K562 (cell line): ENCODE measurements at regions not wholly inside any gene's neighbourhood (a gene's known extent, or its start where the extent isn't known, plus 50 kb on each side); places are given as distances from the start of the nearest gene placed in this dataset.

ENCODE experiments used
- BHLHE40 ChIP-seq: IDR thresholded peaks from 2 replicates; pipeline ENCODE4 v1.6.1; 2011; ENCODE audit warnings: low read length, improper control_type of control experiment
- EP400 ChIP-seq: fragments of 450-650 bp; IDR thresholded peaks from 2 replicates; pipeline ENCODE4 v1.6.1; 2017; ENCODE audit warnings: antibody characterized with exemption, mild to moderate bottlenecking, moderate library complexity
- HOXB6 ChIP-seq: fragments of 250-450 bp; sonication (Bioruptor Pico); IDR thresholded peaks from 2 replicates; pipeline ENCODE4 v1.5.1; 2022; ENCODE audit warnings: mild to moderate bottlenecking, borderline replicate concordance
- TCF7L2 ChIP-seq: fragments of 150-350 bp; IDR thresholded peaks from 2 replicates; pipeline ENCODE4 v1.6.1; 2016; ENCODE audit warnings: low read depth, mild to moderate bottlenecking, low read length, moderate library complexity
- XRCC5 ChIP-seq: fragments of 200-400 bp; formaldehyde crosslinking; IDR thresholded peaks from 2 replicates; pipeline ENCODE4 v1.6.1; 2017; ENCODE audit warnings: low read depth, mild to moderate bottlenecking, low read length
- ZNF512 ChIP-seq: IDR thresholded peaks from 2 replicates; pipeline ENCODE4 v1.6.1; 2016; ENCODE audit warnings: missing genetic modification characterization, missing compliant biosample characterization
- ZNF586 ChIP-seq: fragments of 450-650 bp; formaldehyde crosslinking; conservative IDR thresholded peaks from 2 replicates; pipeline ENCODE4 v1.4.0; 2020; ENCODE audit warnings: mild to moderate bottlenecking, moderate library complexity
- TF ChIP-seq, protein P1 (sequence below), 3 experiments: IDR thresholded peaks in 2 of 3; conservative IDR thresholded peaks in 1 of 3; 2 replicates each; pipeline ENCODE4 v1.5.1; 2011 to 2012; ENCODE audit warnings: low read length in 3 of 3, mild to moderate bottlenecking in 3 of 3, control low read depth in 2 of 3, improper control_type of control experiment in 1 of 3, inconsistent platforms in 1 of 3, low read depth in 1 of 3, mixed read lengths in 1 of 3, moderate library complexity in 1 of 3; ENCODE audit not compliant: insufficient read depth in 2 of 3
- TF ChIP-seq, protein P2 (sequence below): sonication (generic); formaldehyde crosslinking; IDR thresholded peaks from 2 replicates; pipeline ENCODE4 v1.4.0; 2020; ENCODE audit warnings: mild to moderate bottlenecking, missing genetic modification reagents

DNA sequence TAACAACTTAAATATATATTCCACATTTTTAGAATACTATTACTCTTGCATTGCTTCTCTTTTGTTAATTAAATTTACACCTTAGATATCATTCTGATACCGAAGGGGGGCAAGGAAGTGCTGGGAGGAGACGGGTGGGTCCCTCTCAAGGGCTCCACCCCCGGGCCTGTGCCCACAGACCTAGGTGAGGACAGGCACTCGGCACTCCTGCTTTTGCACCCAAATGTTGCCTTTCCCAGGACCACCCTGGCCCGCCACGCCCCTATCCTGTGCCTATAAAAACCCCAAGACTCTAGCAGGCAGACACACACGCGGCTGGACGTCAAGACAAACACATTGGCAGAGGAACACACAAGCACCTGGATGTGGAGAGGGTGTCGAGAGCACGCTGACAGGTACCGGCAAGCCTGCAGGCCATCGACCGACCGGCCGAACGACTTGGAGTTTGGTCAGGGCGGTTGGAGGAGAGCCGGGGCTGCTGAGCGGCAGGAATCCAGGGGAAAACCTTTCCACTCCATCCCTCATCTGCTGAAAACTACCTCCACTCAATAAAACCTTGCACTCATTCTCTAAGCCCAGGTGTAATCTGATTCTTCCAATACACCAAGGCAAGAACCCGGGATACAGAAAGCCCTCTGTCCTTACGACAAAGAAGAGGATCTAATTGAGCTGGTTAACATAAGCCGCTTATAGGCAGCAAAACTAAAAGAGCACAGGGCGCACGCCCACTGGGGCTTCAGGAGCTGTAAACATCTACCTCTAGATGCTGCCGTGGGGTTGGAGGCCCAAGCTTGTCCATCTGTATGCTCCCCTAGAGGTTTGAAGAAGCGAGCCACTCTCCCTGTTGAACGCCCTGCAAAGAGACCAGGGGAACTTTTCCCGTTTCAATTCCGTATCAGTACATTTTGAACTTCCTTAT lies 197.4 kb upstream of the PRSS16 start:
- TF ChIP-seq BHLHE40 (no peak), TCF7L2 (no peak), ZNF586 (CRISPR knock-in tag) (no peak), HOXB6 (CRISPR knock-in tag) (no peak), ZNF512 (no peak), EP400 (no peak), XRCC5 (no peak)
- TF ChIP-seq, protein P1, sequence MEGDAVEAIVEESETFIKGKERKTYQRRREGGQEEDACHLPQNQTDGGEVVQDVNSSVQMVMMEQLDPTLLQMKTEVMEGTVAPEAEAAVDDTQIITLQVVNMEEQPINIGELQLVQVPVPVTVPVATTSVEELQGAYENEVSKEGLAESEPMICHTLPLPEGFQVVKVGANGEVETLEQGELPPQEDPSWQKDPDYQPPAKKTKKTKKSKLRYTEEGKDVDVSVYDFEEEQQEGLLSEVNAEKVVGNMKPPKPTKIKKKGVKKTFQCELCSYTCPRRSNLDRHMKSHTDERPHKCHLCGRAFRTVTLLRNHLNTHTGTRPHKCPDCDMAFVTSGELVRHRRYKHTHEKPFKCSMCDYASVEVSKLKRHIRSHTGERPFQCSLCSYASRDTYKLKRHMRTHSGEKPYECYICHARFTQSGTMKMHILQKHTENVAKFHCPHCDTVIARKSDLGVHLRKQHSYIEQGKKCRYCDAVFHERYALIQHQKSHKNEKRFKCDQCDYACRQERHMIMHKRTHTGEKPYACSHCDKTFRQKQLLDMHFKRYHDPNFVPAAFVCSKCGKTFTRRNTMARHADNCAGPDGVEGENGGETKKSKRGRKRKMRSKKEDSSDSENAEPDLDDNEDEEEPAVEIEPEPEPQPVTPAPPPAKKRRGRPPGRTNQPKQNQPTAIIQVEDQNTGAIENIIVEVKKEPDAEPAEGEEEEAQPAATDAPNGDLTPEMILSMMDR (IDR thresholded peaks at IDR 0.05 in 2 of 3, conservative IDR thresholded peaks at IDR 0.05 in 1 of 3; ENCODE audit: insufficient read depth in 2 of 3, low read depth in 1 of 3, low read length in 3 of 3): no peak
- TF ChIP-seq, protein P2, sequence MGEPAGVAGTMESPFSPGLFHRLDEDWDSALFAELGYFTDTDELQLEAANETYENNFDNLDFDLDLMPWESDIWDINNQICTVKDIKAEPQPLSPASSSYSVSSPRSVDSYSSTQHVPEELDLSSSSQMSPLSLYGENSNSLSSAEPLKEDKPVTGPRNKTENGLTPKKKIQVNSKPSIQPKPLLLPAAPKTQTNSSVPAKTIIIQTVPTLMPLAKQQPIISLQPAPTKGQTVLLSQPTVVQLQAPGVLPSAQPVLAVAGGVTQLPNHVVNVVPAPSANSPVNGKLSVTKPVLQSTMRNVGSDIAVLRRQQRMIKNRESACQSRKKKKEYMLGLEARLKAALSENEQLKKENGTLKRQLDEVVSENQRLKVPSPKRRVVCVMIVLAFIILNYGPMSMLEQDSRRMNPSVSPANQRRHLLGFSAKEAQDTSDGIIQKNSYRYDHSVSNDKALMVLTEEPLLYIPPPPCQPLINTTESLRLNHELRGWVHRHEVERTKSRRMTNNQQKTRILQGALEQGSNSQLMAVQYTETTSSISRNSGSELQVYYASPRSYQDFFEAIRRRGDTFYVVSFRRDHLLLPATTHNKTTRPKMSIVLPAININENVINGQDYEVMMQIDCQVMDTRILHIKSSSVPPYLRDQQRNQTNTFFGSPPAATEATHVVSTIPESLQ (CRISPR knock-in tag): no peak
